Suprapubic skin (tissue), 3 donors: ENCODE measurements at regions not wholly inside any gene's neighbourhood (a gene's known extent, or its start where the extent isn't known, plus 50 kb on each side); places are given as distances from the start of the nearest gene placed in this dataset.

ENCODE experiments used
- POLR2AphosphoS5 ChIP-seq, 3 donors: sonication (generic); formaldehyde crosslinking; IDR thresholded peaks; one replicate each; pipeline ENCODE4 v1.6.1; 2017; ENCODE audit warnings: antibody characterized with exemption in 3 of 3
- TF ChIP-seq, protein P1 (sequence below), 2 donors: fragments of 200-600 bp in 1 of 2; fragments of 450-650 bp in 1 of 2; sonication (generic) in 1 of 2; IDR thresholded peaks; one replicate each; pipeline ENCODE4 v1.5.1; 2016 to 2019; ENCODE audit warnings: antibody characterized with exemption in 2 of 2, mild to moderate bottlenecking in 1 of 2, moderate library complexity in 1 of 2

GRCh38 chr3:72050771-72051170 lies 265.8 kb upstream of the PROK2 start:
- TF ChIP-seq POLR2AphosphoS5 (IDR thresholded peaks at IDR 0.05) = no peak
- TF ChIP-seq, protein P1, sequence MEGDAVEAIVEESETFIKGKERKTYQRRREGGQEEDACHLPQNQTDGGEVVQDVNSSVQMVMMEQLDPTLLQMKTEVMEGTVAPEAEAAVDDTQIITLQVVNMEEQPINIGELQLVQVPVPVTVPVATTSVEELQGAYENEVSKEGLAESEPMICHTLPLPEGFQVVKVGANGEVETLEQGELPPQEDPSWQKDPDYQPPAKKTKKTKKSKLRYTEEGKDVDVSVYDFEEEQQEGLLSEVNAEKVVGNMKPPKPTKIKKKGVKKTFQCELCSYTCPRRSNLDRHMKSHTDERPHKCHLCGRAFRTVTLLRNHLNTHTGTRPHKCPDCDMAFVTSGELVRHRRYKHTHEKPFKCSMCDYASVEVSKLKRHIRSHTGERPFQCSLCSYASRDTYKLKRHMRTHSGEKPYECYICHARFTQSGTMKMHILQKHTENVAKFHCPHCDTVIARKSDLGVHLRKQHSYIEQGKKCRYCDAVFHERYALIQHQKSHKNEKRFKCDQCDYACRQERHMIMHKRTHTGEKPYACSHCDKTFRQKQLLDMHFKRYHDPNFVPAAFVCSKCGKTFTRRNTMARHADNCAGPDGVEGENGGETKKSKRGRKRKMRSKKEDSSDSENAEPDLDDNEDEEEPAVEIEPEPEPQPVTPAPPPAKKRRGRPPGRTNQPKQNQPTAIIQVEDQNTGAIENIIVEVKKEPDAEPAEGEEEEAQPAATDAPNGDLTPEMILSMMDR (IDR thresholded peaks at IDR 0.05) = no peak
